GM12892 (cell line): ENCODE measurements at regions not wholly inside any gene's neighbourhood (a gene's known extent, or its start where the extent isn't known, plus 50 kb on each side); places are given as distances from the start of the nearest gene placed in this dataset.

Experiments used
- POLR2A ChIP-seq: IDR thresholded peaks from 2 replicates; pipeline ENCODE4 v1.6.1; 2011; ENCODE audit warnings: low read depth, low read length, control low read depth
- POLR2AphosphoS5 ChIP-seq: IDR thresholded peaks from 2 replicates; pipeline ENCODE4 v1.6.1; 2011; ENCODE audit warnings: low read depth, low read length, control low read depth

- TF ChIP-seq POLR2A, result no peak
- TF ChIP-seq POLR2AphosphoS5, result no peak
These were observed 505.1 kb downstream of the IGSF11 start for GRCh38 chr3:118529554-118529953.
